H9 (cell line): ENCODE measurements at regions not wholly inside any gene's neighbourhood (a gene's known extent, or its start where the extent isn't known, plus 50 kb on each side); places are given as distances from the start of the nearest gene placed in this dataset.

Experiments used
- DNase-seq: peaks from one replicate; pipeline ENCODE4 v3.0.0-alpha.2; 2017
- H2AFZ ChIP-seq: one replicate; pipeline ENCODE4 v1.6.1; 2013; ENCODE audit warnings: mild to moderate bottlenecking, low read length, control low read depth, moderate library complexity
- H2AK5ac ChIP-seq: 2 replicates; pipeline ENCODE4 v1.6.1; 2013; ENCODE audit warnings: low read length, control low read depth, mixed read lengths; ENCODE audit not compliant: insufficient read length
- H2BK120ac ChIP-seq: one replicate; pipeline ENCODE4 v1.6.1; 2013; ENCODE audit warnings: low read depth, mild to moderate bottlenecking, low read length, control low read depth, inconsistent platforms; ENCODE audit not compliant: poor library complexity, severe bottlenecking
- H2BK12ac ChIP-seq: 2 replicates; pipeline ENCODE4 v1.6.1; 2013; ENCODE audit warnings: low read length, control low read depth, mixed read lengths, low read depth; ENCODE audit not compliant: insufficient read length
- H2BK15ac ChIP-seq: 2 replicates; pipeline ENCODE4 v1.6.1; 2013; ENCODE audit warnings: low read depth, low read length, control low read depth
- H2BK20ac ChIP-seq: one replicate; pipeline ENCODE4 v1.6.1; 2013; ENCODE audit warnings: low read depth, mild to moderate bottlenecking, low read length, control low read depth, inconsistent platforms; ENCODE audit not compliant: poor library complexity, severe bottlenecking
- H2BK5ac ChIP-seq: 2 replicates; pipeline ENCODE4 v1.6.1; 2013; ENCODE audit warnings: low read length, control low read depth, mixed read lengths; ENCODE audit not compliant: insufficient read length
- H3K14ac ChIP-seq: 2 replicates; pipeline ENCODE4 v1.6.1; 2013; ENCODE audit warnings: low read length, control low read depth; ENCODE audit not compliant: insufficient read depth
- H3K18ac ChIP-seq: 2 replicates; pipeline ENCODE4 v1.6.1; 2013; ENCODE audit warnings: low read depth, mild to moderate bottlenecking, mixed read lengths, low read length, control low read depth; ENCODE audit not compliant: insufficient read length
- H3K23ac ChIP-seq: 2 replicates; pipeline ENCODE4 v1.6.1; 2013; ENCODE audit warnings: low read length, control low read depth, mixed read lengths, low read depth; ENCODE audit not compliant: insufficient read length
- H3K23me2 ChIP-seq: 2 replicates; pipeline ENCODE4 v1.6.1; 2013; ENCODE audit warnings: low read depth, mild to moderate bottlenecking, mixed read lengths, low read length, control low read depth; ENCODE audit not compliant: insufficient read length, poor library complexity, severe bottlenecking
- H3K27ac ChIP-seq: 2 replicates; pipeline ENCODE4 v1.5.1; 2013; ENCODE audit warnings: low read length, control low read depth, mixed read lengths, low read depth; ENCODE audit not compliant: insufficient read length
- H3K27me3 ChIP-seq: 2 replicates; pipeline ENCODE4 v1.6.1; 2013; ENCODE audit warnings: low read length, control low read depth, inconsistent platforms; ENCODE audit not compliant: insufficient read depth
- H3K4ac ChIP-seq: 2 replicates; pipeline ENCODE4 v1.6.1; 2013; ENCODE audit warnings: low read depth, mild to moderate bottlenecking, control low read depth, inconsistent platforms, low read length, moderate library complexity
- H3K4me1 ChIP-seq: 2 replicates; pipeline ENCODE4 v1.6.1; 2013; ENCODE audit warnings: low read length, control low read depth, inconsistent platforms; ENCODE audit not compliant: insufficient read depth
- H3K4me2 ChIP-seq: 2 replicates; pipeline ENCODE4 v1.6.1; 2013; ENCODE audit warnings: low read length, control low read depth, mixed read lengths; ENCODE audit not compliant: insufficient read length, insufficient read depth
- H3K56ac ChIP-seq: 2 replicates; pipeline ENCODE4 v1.6.1; 2013; ENCODE audit warnings: low read depth, mild to moderate bottlenecking, mixed read lengths, low read length, control low read depth; ENCODE audit not compliant: insufficient read length
- H3K79me1 ChIP-seq: 2 replicates; pipeline ENCODE4 v1.6.1; 2013; ENCODE audit warnings: low read depth, mild to moderate bottlenecking, moderate library complexity, low read length, control low read depth, inconsistent platforms; ENCODE audit not compliant: insufficient read depth, poor library complexity, severe bottlenecking
- H3K79me2 ChIP-seq: 2 replicates; pipeline ENCODE4 v1.6.1; 2013; ENCODE audit warnings: low read length, control low read depth, inconsistent platforms; ENCODE audit not compliant: insufficient read depth
- H3K9ac ChIP-seq: 2 replicates; pipeline ENCODE4 v1.6.1; 2013; ENCODE audit warnings: low read length, control low read depth, mixed read lengths; ENCODE audit not compliant: insufficient read length; ENCODE audit errors: extremely low read depth
- H3K9me3 ChIP-seq: one replicate; pipeline ENCODE4 v1.6.1; 2013; ENCODE audit warnings: low read depth, low read length, inconsistent platforms; ENCODE audit not compliant: control insufficient read depth
- H3T11ph ChIP-seq: one replicate; pipeline ENCODE4 v1.6.1; 2013; ENCODE audit warnings: mild to moderate bottlenecking, low read length, control low read depth, inconsistent platforms
- H4K20me1 ChIP-seq: one replicate; pipeline ENCODE4 v1.6.1; 2013; ENCODE audit not compliant: control insufficient read depth, insufficient read length, insufficient read depth
- H4K5ac ChIP-seq: 2 replicates; pipeline ENCODE4 v1.6.1; 2013; ENCODE audit warnings: low read depth, mild to moderate bottlenecking, mixed read lengths, low read length, control low read depth; ENCODE audit not compliant: insufficient read length
- H4K8ac ChIP-seq: replicated peaks from 2 replicates; pipeline ENCODE4 v1.6.1; 2013; ENCODE audit warnings: low read length, control low read depth, mixed read lengths, low read depth; ENCODE audit not compliant: insufficient read length
- H4K91ac ChIP-seq: 2 replicates; pipeline ENCODE4 v1.6.1; 2013; ENCODE audit warnings: low read depth, mild to moderate bottlenecking, moderate library complexity, mixed read lengths, low read length, control low read depth; ENCODE audit not compliant: insufficient read length
- H3K27ac Mint-ChIP-seq, 3 experiments: 2 replicates in 2 of 3; 3 replicates in 1 of 3; pipeline ENCODE4 v1.8.0; 2020 to 2021; ENCODE audit warnings: mixed read lengths in 3 of 3, mild to moderate bottlenecking in 1 of 3, moderate library complexity in 1 of 3
- H3K27me3 Mint-ChIP-seq: 2 replicates; pipeline ENCODE4 v1.8.0; 2021; ENCODE audit warnings: low read depth, mild to moderate bottlenecking, moderate library complexity, mixed read lengths
- H3K36me3 Mint-ChIP-seq, 3 experiments: 2 replicates in 2 of 3; 3 replicates in 1 of 3; pipeline ENCODE4 v1.8.0; 2020 to 2021; ENCODE audit warnings: low read depth in 3 of 3, mixed read lengths in 3 of 3; ENCODE audit not compliant: insufficient read depth in 1 of 3
- H3K4me1 Mint-ChIP-seq, 2 experiments: 2 replicates each; pipeline ENCODE4 v1.8.0; 2020; ENCODE audit warnings: mixed read lengths in 2 of 2
- H3K4me3 Mint-ChIP-seq, 2 experiments: 2 replicates in 1 of 2; 3 replicates in 1 of 2; pipeline ENCODE4 v1.8.0; 2020 to 2021; ENCODE audit warnings: mild to moderate bottlenecking in 2 of 2, mixed read lengths in 2 of 2, moderate library complexity in 1 of 2
- H3K9me3 Mint-ChIP-seq, 2 experiments: 2 replicates in 1 of 2; 3 replicates in 1 of 2; pipeline ENCODE4 v1.8.0; 2020; ENCODE audit warnings: mild to moderate bottlenecking in 2 of 2, mixed read lengths in 2 of 2, moderate library complexity in 1 of 2
- WGBS: extraction: QIAGEN DNeasy Blood & Tissue Kit; methylation state at CpG from one replicate; pipeline ENCODE4 v1.1.7; 2013; ENCODE audit warnings: missing lambda C conversion rate, low lambda C conversion rate, mixed read lengths; ENCODE audit not compliant: insufficient read length; ENCODE audit errors: extremely low coverage; 5-methylcytosine and 5-hydroxymethylcytosine counted together
- TF ChIP-seq, protein P1 (sequence below): fragments of 200-600 bp; sonication (generic); conservative IDR thresholded peaks from 3 replicates; pipeline ENCODE4 v1.8.0; 2021; ENCODE audit warnings: antibody characterized with exemption, mild to moderate bottlenecking

DNA sequence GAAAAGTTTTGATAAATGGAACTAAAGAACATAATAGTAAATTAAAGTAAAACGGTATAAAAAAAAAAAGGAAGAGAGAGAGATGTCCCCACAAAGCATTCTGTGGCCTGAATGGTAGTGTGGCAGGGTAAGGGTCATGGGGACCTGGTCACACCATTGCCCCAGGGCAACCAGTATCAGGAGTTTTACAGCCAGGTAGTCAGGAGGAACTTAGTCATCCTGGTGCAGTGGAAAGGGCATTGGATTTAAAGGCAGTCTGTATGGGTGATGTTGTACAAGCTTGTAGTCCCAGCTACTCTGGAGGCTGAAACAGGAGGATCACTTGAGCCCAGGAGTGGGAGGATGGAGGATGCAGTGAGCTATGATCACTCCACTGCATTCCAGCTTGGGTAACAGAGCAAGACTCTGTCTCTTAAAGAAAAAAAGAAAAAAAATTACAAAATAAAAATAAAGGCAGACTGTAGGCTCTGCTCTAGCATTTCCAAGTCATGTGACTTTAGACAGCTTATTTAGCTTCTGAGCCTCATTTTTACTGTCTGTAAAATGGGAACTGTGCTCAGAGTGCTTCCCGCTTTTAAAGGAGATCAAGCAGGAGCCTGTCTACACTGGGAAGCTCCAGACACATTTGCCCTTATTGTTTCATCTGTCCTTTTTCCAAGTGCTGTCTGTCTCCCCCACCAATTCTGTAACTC, 112.8 kb upstream of the ARMC2 start:
- H2AFZ ChIP-seq, result no peak overlapping the region
- no peak overlapping the region for H2BK5ac ChIP-seq
- H3K4me3 Mint-ChIP-seq, result no peak overlapping the region
- H3K27ac Mint-ChIP-seq, result 0 out of 7 replicates have a peak overlapping the region, but pooled peaks of 1 of the 3 experiments have one; percentile 17
- no peak overlapping the region for H2BK20ac ChIP-seq
- no peak overlapping the region for H3K4ac ChIP-seq
- no peak overlapping the region for H3K23ac ChIP-seq
- no peak overlapping the region for H2BK12ac ChIP-seq
- no peak overlapping the region for H4K5ac ChIP-seq
- H2BK120ac ChIP-seq, result no peak overlapping the region
- TF ChIP-seq, protein P1, sequence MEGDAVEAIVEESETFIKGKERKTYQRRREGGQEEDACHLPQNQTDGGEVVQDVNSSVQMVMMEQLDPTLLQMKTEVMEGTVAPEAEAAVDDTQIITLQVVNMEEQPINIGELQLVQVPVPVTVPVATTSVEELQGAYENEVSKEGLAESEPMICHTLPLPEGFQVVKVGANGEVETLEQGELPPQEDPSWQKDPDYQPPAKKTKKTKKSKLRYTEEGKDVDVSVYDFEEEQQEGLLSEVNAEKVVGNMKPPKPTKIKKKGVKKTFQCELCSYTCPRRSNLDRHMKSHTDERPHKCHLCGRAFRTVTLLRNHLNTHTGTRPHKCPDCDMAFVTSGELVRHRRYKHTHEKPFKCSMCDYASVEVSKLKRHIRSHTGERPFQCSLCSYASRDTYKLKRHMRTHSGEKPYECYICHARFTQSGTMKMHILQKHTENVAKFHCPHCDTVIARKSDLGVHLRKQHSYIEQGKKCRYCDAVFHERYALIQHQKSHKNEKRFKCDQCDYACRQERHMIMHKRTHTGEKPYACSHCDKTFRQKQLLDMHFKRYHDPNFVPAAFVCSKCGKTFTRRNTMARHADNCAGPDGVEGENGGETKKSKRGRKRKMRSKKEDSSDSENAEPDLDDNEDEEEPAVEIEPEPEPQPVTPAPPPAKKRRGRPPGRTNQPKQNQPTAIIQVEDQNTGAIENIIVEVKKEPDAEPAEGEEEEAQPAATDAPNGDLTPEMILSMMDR, result no peak
- H3K4me1 ChIP-seq, result peaks cover 11% of the 10 kb centered on the region; the same call in 1 of the 2 replicates
- no peak overlapping the region for H3K56ac ChIP-seq
- peaks cover 57 to 60% of the 10 kb centered on the region in 2 experiments for H3K4me1 Mint-ChIP-seq
- 100% methylated on average over 1 of the region's 2 CpGs for WGBS
- no peaks in the 10 kb centered on the region for H3K9me3 ChIP-seq
- H4K8ac ChIP-seq, result no peak overlapping the region
- H3K9me3 Mint-ChIP-seq, result no peaks in the 10 kb centered on the region; a peak in 1 of 5 replicates
- H3K79me2 ChIP-seq, result no peaks in the 10 kb centered on the region
- H2BK15ac ChIP-seq, result no peak overlapping the region
- H3K27ac ChIP-seq, result no peak overlapping the region
- no peaks in the 10 kb centered on the region for H3K27me3 ChIP-seq
- H3K9ac ChIP-seq, result no peak overlapping the region
- H3K4me2 ChIP-seq, result no peak overlapping the region
- H4K20me1 ChIP-seq, result no peaks in the 10 kb centered on the region
- no peak overlapping the region for H4K91ac ChIP-seq
- no peak overlapping the region for H3K18ac ChIP-seq
- H3K79me1 ChIP-seq, result no peaks in the 10 kb centered on the region
- H3K23me2 ChIP-seq, result no peaks in the 10 kb centered on the region
- no peak overlapping the region for H2AK5ac ChIP-seq
- no peak overlapping the region for H3K14ac ChIP-seq
- no peak for DNase-seq
- peaks cover 37% of the 10 kb centered on the region for H3K27me3 Mint-ChIP-seq
- no peaks in the 10 kb centered on the region for H3K36me3 Mint-ChIP-seq
- H3T11ph ChIP-seq, result no peak overlapping the region
